GM12864 (cell line): ENCODE measurements at regions not wholly inside any gene's neighbourhood (a gene's known extent, or its start where the extent isn't known, plus 50 kb on each side); places are given as distances from the start of the nearest gene placed in this dataset.

Source experiments
- DNase-seq: peaks from one replicate; pipeline ENCODE4 v3.0.0-alpha.2; 2011; ENCODE audit warnings: low read depth
- H3K4me3 ChIP-seq: 2 replicates; pipeline ENCODE4 v1.5.1; 2011; ENCODE audit warnings: mild to moderate bottlenecking, low read depth, low read length, control low read depth
- CTCF ChIP-seq: IDR thresholded peaks from 2 replicates; pipeline ENCODE4 v1.5.1; 2011; ENCODE audit warnings: low read depth, mild to moderate bottlenecking, moderate library complexity, low read length, control low read depth, inconsistent platforms; ENCODE audit errors: missing control alignments

- no peak for DNase-seq
- TF ChIP-seq CTCF, result no peak
- H3K4me3 ChIP-seq, result no peak overlapping the region
These were observed 161.4 kb downstream of the RAB11FIP2 start for GRCh38 chr10:117885206-117885829.

GRCh38 chr10:117886766-117887165 lies 160.0 kb downstream of the RAB11FIP2 start:
- H3K4me3 ChIP-seq, result no peak overlapping the region
- DNase-seq, result no peak
- TF ChIP-seq CTCF, result no peak

DNA sequence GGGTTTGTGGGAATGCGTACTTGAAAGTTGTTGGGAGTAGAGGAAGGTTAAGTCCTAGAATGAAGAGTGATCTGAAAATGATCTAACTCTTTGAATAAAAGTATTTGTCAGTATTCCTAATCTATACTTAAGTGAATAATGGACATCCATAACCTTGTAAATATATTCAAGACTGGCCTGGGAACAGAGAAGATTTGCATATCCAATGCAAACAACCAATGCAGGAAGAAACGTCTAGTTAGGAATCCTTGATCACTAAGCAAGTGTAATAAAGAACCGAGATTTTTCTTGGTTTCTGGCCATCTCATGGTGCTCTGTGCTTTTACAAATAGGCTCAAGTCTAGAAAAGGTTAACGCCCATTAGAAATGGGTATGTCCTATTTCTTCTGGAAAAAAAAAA lies 157.1 kb downstream of the RAB11FIP2 start:
- no peak for TF ChIP-seq CTCF
- no peak for DNase-seq
- H3K4me3 ChIP-seq, result no peak overlapping the region

DNA sequence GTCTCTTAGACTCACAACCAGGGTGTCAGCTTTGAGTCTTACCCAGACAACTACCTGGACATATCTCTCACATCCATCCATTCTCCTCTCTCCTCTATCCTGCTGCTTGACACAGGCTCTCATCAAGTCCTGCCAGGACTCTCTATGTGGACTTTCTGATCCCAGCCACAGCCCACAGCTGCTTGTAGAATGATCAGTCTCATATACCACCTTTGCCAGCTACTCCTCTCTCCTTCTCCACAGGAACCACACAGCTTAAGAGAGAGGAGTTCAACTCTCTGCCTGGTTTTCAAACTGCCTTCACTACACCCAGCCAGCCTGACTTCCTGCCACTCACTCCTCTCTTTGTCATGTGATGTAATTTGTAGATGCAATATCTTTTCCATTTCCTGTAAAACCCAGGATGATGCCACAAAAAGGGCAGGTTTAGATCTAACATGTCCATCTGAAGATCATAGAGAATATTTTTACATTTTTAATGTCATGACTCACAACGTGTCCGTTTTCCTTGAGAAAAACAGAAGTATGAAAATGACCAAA lies 154.0 kb downstream of the RAB11FIP2 start:
- TF ChIP-seq CTCF, result no peak
- no peak for DNase-seq
- no peak overlapping the region for H3K4me3 ChIP-seq

DNA sequence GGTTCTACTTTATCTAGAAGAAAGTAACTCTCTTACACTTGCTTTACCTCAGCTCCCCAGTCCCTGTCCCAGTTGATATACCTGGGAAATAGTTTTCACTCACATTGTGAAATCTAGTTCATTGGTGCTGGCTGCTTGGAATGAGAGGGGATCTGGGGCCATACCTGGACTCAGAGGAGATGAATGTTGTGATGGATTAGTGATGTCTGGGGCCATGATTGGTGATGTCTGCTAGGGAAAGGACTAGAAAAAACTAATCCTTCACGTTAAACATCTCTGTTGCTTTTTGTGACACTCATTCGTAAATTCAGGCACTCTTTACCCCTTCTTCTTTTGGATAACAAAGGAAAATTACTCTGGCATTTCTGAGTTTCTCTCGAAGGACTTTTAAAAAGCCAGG lies 152.4 kb downstream of the RAB11FIP2 start:
- TF ChIP-seq CTCF, result no peak
- no peak overlapping the region for H3K4me3 ChIP-seq
- DNase-seq, result no peak

GRCh38 chr10:117896517-117896916 lies 150.2 kb downstream of the RAB11FIP2 start:
- H3K4me3 ChIP-seq, result no peak overlapping the region
- DNase-seq, result no peak
- TF ChIP-seq CTCF, result no peak

- no peak for DNase-seq
- H3K4me3 ChIP-seq, result no peak overlapping the region
These were observed 147.5 kb downstream of the RAB11FIP2 start for GRCh38 chr10:117899181-117899683.

More at GRCh38 chr10:117899181-117899683, 147.5 kb downstream of the RAB11FIP2 start:
- no peak for TF ChIP-seq CTCF
